Pancreas (tissue), 10 donors: ENCODE measurements at regions not wholly inside any gene's neighbourhood (a gene's known extent, or its start where the extent isn't known, plus 50 kb on each side); places are given as distances from the start of the nearest gene placed in this dataset.
"Not testable (repeated sequence)": the region's sequence is repeated elsewhere in the genome, so short reads cannot be mapped to it uniquely, and the experiment has no call there.

ENCODE experiments used
- ATAC-seq, 4 donors: fragments of 200-7000 bp; cut with Tn5 transposase; one replicate each; pipeline versions ENCODE4 v1.8.0 to v1.9.1; 2020; ENCODE audit warnings: mild to moderate bottlenecking in 4 of 4, moderate library complexity in 4 of 4
- DNase-seq, 6 donors: peaks; one replicate each; pipeline ENCODE4 v3.0.0-alpha.2; 2020
- FAIRE-seq: peaks from 2 replicates; lab custom pipeline; 2012; peaks lifted over from hg19 to GRCh38; lab: Jason Lieb, UNC
- H3K27ac ChIP-seq, 4 donors: fragments of 200-600 bp; sonication (generic); 1 replicate in 3 of 4; 2 replicates in 1 of 4; pipeline versions ENCODE4 v1.5.0 to v1.8.0; 2020
- H3K27me3 ChIP-seq, 4 donors: fragments of 200-600 bp; one replicate each; pipeline ENCODE4 v1.8.0; 2021
- H3K36me3 ChIP-seq, 3 donors: fragments of 200-600 bp; sonication (generic) in 1 of 3; one replicate each; pipeline versions ENCODE4 v1.5.0 to v1.8.0; 2020 to 2021
- H3K4me1 ChIP-seq, 3 donors: fragments of 200-600 bp; one replicate each; pipeline ENCODE4 v1.8.0; 2021
- H3K4me3 ChIP-seq, 4 donors: fragments of 200-600 bp; sonication (generic) in 2 of 4; one replicate each; pipeline versions ENCODE4 v1.5.0 to v1.8.0; 2020 to 2021
- H3K9me3 ChIP-seq, 4 donors: fragments of 200-600 bp; one replicate each; pipeline ENCODE4 v1.8.0; 2021
- WGBS, 2 donors: extraction: QIAGEN DNeasy Blood & Tissue Kit; methylation state at CpG; one replicate each; pipeline ENCODE4 v1.1.7; 2013; 5-methylcytosine and 5-hydroxymethylcytosine counted together
- intact Hi-C, 3 donors: fragments of 100-400 bp; cut with DNase I; formaldehyde crosslinking; loops; one replicate each; pipeline versions ENCODE4 v1.11.1 to v1.14.2; 2022
- TF ChIP-seq, protein P1 (sequence below), 4 donors: fragments of 200-600 bp; sonication (generic) in 3 of 4; IDR thresholded peaks; one replicate each; pipeline versions ENCODE4 v1.5.0 to v1.8.0; 2021; ENCODE audit warnings: antibody characterized with exemption in 4 of 4
- donor health status: healthy with polysubstance abuse.
- donor health status: DM: no; HTN: no; CAD: no; lungs with moderate emphysema.
- donor health status: DM: no; HTN: no; CAD: no.
- donor health status: control.
- donor health status: control.
- donor health status: Bipolar disorder and iron deficiency.
- donor health status: DM: yes; HTN: yes; CAD: no.
- donor health status: DM: no; HTN: no; CAD: no.
- donor health status: DM: no; HTN: no; CAD: no.
- donor health status: DM: yes; HTN: yes; CAD: no.

DNA sequence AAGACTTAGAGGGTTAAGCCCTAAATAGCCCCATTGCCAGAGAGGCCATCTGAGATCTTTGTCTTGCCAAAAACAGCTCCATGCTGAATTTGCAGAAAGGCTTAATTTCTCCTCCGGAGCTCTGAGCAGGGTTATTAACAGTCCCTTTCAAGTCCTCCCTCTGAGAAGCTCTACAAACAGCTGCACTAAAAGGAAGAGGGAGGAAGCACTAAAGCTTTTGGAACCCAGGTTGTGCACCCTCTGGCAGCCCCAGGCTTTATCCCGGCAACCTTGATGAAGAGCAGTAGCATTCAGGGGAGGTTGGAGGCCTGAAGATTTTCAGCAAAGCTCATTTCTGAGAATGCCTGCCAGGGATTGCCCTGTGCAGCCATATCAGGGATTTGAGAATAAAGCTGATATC is 554.7 kb downstream of the RBFOX1 start:
- FAIRE-seq (no peak), ATAC-seq (no peak), DNase-seq (no peak)
- Histone ChIP-seq H3K4me3 (no peak overlapping the region), H3K27me3 (no peaks in the 10 kb centered on the region), H3K36me3 (no peaks in the 10 kb centered on the region), H3K27ac (no peak overlapping the region), H3K4me1 (no peaks in the 10 kb centered on the region), H3K9me3 (no peaks in the 10 kb centered on the region)
- intact Hi-C loops, result no loop called here
- WGBS, 2 donors, result 20 to 40% methylated on average over 2 of the region's 2 CpGs
- TF ChIP-seq, protein P1, sequence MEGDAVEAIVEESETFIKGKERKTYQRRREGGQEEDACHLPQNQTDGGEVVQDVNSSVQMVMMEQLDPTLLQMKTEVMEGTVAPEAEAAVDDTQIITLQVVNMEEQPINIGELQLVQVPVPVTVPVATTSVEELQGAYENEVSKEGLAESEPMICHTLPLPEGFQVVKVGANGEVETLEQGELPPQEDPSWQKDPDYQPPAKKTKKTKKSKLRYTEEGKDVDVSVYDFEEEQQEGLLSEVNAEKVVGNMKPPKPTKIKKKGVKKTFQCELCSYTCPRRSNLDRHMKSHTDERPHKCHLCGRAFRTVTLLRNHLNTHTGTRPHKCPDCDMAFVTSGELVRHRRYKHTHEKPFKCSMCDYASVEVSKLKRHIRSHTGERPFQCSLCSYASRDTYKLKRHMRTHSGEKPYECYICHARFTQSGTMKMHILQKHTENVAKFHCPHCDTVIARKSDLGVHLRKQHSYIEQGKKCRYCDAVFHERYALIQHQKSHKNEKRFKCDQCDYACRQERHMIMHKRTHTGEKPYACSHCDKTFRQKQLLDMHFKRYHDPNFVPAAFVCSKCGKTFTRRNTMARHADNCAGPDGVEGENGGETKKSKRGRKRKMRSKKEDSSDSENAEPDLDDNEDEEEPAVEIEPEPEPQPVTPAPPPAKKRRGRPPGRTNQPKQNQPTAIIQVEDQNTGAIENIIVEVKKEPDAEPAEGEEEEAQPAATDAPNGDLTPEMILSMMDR (IDR thresholded peaks at IDR 0.05), result no peak

DNA sequence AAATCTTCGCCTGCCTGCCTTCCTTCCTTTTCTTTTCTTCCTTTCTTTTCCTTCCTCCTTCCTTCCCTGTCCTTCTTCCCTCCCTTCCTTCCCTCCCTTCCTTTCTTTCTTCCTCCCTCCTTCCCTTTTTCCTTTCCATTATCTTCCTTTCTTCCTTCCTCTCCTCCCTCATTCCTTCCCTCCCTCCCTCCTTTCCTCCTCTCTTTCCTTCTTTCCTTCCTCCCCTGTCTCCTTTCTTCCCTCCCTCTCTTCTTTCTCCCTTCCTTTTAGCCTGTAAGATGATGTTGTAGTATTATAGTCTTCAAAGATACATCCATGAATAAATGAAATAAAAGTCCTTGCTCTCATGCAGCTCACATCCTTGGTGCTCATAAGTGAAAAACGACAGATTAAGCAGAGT is 539.3 kb downstream of the RBFOX1 start:
- ATAC-seq (no peak), DNase-seq (no peak), FAIRE-seq (no peak)
- Histone ChIP-seq H3K27ac (no peak overlapping the region), H3K27me3 (no peaks in the 10 kb centered on the region), H3K4me3 (no peak overlapping the region), H3K36me3 (no peaks in the 10 kb centered on the region), H3K9me3 (no peaks in the 10 kb centered on the region), H3K4me1 (no peaks in the 10 kb centered on the region)
- 52 to 66% methylated on average over 2 of the region's 2 CpGs for WGBS, 2 donors
- intact Hi-C loops, result no loop called here
- TF ChIP-seq, protein P1 (IDR thresholded peaks at IDR 0.05), result no peak

GRCh38 chr16:7871371-7871770 is 538.7 kb downstream of the RBFOX1 start:
- DNase-seq (no peak), FAIRE-seq (no peak), ATAC-seq (no peak)
- intact Hi-C loops, result no loop called here
- TF ChIP-seq, protein P1 (IDR thresholded peaks at IDR 0.05), result no peak
- no peaks in the 10 kb centered on the region for H3K27me3 ChIP-seq
- H3K9me3 ChIP-seq, result no peaks in the 10 kb centered on the region
- no peaks in the 10 kb centered on the region for H3K4me1 ChIP-seq
- H3K4me3 ChIP-seq, result no peak overlapping the region
- H3K36me3 ChIP-seq, result no peaks in the 10 kb centered on the region
- WGBS, 2 donors, result 43 to 52% methylated on average over 9 of the region's 9 CpGs
- no peak overlapping the region for H3K27ac ChIP-seq

DNA sequence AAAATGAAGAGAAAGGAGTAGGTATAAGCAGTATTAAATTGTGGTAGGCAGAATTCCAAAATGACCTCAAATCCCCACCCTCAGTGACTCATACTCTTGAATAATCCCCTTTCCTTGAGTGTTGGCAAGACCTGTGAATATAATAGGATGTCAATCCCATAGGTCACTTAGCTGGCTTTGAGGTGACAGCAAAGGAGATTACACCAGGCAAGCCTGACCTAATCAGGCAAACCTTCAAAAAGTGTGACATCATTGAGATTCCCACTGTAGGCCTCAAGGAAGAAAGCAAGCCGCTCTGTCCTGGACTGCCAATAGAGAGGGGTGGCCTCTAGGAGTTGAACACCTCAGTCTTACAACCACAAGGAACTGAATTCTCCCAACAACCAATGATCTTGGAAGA is 535.2 kb downstream of the RBFOX1 start:
- Histone ChIP-seq H3K36me3 (no peaks in the 10 kb centered on the region), H3K27me3 (no peaks in the 10 kb centered on the region), H3K4me3 (no peak overlapping the region), H3K9me3 (no peaks in the 10 kb centered on the region), H3K27ac (no peak overlapping the region), H3K4me1 (no peaks in the 10 kb centered on the region)
- intact Hi-C loops, result no loop called here
- 39 to 41% methylated on average over 1 of the region's 1 CpG for WGBS, 2 donors
- TF ChIP-seq, protein P1 (IDR thresholded peaks at IDR 0.05), result no peak
- DNase-seq (no peak), ATAC-seq (no peak), FAIRE-seq (no peak)

DNA sequence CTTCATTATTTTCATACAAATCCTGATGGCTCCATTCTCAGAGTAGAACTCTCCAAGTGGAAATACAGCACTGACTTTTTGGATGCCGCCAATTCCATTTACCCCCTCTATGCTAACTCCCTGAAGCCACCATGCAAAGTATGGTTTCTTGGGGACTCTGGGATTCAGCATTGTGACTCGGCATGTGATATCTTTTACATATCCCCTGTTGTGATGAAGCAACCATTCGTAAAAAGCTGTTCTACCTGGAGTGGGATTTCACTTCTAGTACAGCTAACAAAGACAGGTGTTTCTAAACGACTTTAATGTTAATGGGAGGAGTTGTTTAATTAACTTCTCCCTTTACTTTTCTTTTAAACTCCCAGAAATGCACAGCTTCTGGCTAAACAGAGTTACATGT is 533.5 kb downstream of the RBFOX1 start:
- Histone ChIP-seq H3K4me1 (no peaks in the 10 kb centered on the region), H3K36me3 (no peaks in the 10 kb centered on the region), H3K4me3 (no peak overlapping the region), H3K27ac (no peak overlapping the region), H3K9me3 (no peaks in the 10 kb centered on the region), H3K27me3 (no peaks in the 10 kb centered on the region)
- TF ChIP-seq, protein P1 (IDR thresholded peaks at IDR 0.05), result no peak
- no peak for DNase-seq
- intact Hi-C loops, result no loop called here
- no peak for ATAC-seq
- whole genome bisulfite sequencing, 2 donors, result 20 to 23% methylated on average over 4 of the region's 4 CpGs
- no peak for FAIRE-seq

GRCh38 chr16:7865393-7865792 is 532.7 kb downstream of the RBFOX1 start:
- H3K9me3 ChIP-seq, H3K4me1 ChIP-seq, H3K36me3 ChIP-seq, ATAC-seq, H3K4me3 ChIP-seq, FAIRE-seq, DNase-seq, H3K27me3 ChIP-seq, H3K27ac ChIP-seq, intact Hi-C loops: not testable (repeated sequence)
- WGBS, 2 donors, result 31 to 36% methylated on average over 3 of the region's 3 CpGs
